Epithelial cell of proximal tubule (primary cell): ENCODE measurements at regions not wholly inside any gene's neighbourhood (a gene's known extent, or its start where the extent isn't known, plus 50 kb on each side); places are given as distances from the start of the nearest gene placed in this dataset.

ENCODE experiments used
- DNase-seq: peaks from one replicate; pipeline ENCODE4 v3.0.0-alpha.2; 2011; ENCODE audit warnings: low read depth
- H3K4me3 ChIP-seq: 2 replicates; pipeline ENCODE4 v1.5.1; 2011; ENCODE audit warnings: low read depth, mild to moderate bottlenecking, low read length
- CTCF ChIP-seq: conservative IDR thresholded peaks from 2 replicates; pipeline ENCODE4 v1.5.1; 2012; ENCODE audit warnings: low read depth, mild to moderate bottlenecking, low read length

GRCh38 chr2:53477517-53477916 is 290.1 kb upstream of the CHAC2 start:
- no peak overlapping the region for H3K4me3 ChIP-seq
- no peak for TF ChIP-seq CTCF
- DNase-seq, result no peak

- H3K4me3 ChIP-seq, result no peak overlapping the region
- TF ChIP-seq CTCF, result no peak
- no peak for DNase-seq
Observed at GRCh38 chr2:53476834-53477233, 290.8 kb upstream of the CHAC2 start.

- DNase-seq, result no peak
- no peak overlapping the region for H3K4me3 ChIP-seq
- TF ChIP-seq CTCF, result no peak
Observed at GRCh38 chr2:53475766-53476165, 291.8 kb upstream of the CHAC2 start.

- peak; percentile 20 for DNase-seq
- TF ChIP-seq CTCF, result no peak
- H3K4me3 ChIP-seq, result no peak overlapping the region
Observed at GRCh38 chr2:53475321-53475720, 292.3 kb upstream of the CHAC2 start.

- no peak for TF ChIP-seq CTCF
- H3K4me3 ChIP-seq, result no peak overlapping the region
- no peak for DNase-seq
Observed at GRCh38 chr2:53474914-53475313, 292.7 kb upstream of the CHAC2 start.

GRCh38 chr2:53473775-53474311 is 293.8 kb upstream of the CHAC2 start:
- DNase-seq, result no peak
- no peak overlapping the region for H3K4me3 ChIP-seq
- TF ChIP-seq CTCF, result no peak

GRCh38 chr2:53473236-53473635 is 294.4 kb upstream of the CHAC2 start:
- no peak overlapping the region for H3K4me3 ChIP-seq
- DNase-seq, result no peak
- peak; percentile 36 for TF ChIP-seq CTCF
